PC-3 (cell line): ENCODE measurements at regions not wholly inside any gene's neighbourhood (a gene's known extent, or its start where the extent isn't known, plus 50 kb on each side); places are given as distances from the start of the nearest gene placed in this dataset.

ENCODE experiments used
- CTCF ChIP-seq: fragments of 300-600 bp; sonication (generic); conservative IDR thresholded peaks from 2 replicates; pipeline ENCODE4 v1.5.1; 2017; ENCODE audit warnings: antibody characterized with exemption, low read depth, mild to moderate bottlenecking, low read length
- EZH2 ChIP-seq: fragments of 300-600 bp; sonication (generic); IDR thresholded peaks from one replicate; pipeline ENCODE4 v1.6.1; 2017; ENCODE audit warnings: antibody characterized with exemption, mild to moderate bottlenecking, low read length; ENCODE audit not compliant: unreplicated experiment
- EZH2phosphoT487 ChIP-seq: fragments of 300-600 bp; sonication (generic); IDR thresholded peaks from 2 replicates; pipeline ENCODE4 v1.6.1; 2018; ENCODE audit warnings: mild to moderate bottlenecking, antibody characterized with exemption, low read length, borderline replicate concordance

DNA sequence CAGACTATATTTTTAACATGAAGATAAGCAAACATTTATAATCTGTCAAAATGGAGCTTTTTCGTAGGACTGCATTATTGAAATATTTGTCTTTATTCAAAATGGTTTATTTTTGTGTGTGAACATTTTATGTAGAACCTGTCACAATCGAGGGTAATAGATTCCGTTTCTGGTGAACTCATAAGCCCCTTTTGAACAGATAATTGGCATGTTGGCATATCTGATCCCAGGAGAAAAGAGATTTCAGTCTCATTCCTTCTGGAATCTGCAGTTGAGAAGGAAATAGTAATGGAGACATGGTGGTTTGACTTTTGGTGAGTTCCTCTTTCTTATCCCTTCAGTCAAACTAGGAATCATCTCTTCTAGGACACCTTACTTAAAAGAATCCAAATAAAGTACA lies 427.9 kb upstream of the B3GALT2 start:
- no peak for TF ChIP-seq CTCF
- TF ChIP-seq EZH2 = no peak
- no peak for TF ChIP-seq EZH2phosphoT487
